Breast epithelium (tissue), 3 donors: ENCODE measurements at regions not wholly inside any gene's neighbourhood (a gene's known extent, or its start where the extent isn't known, plus 50 kb on each side); places are given as distances from the start of the nearest gene placed in this dataset.

ENCODE experiments used
- CTCF ChIP-seq, 3 donors: fragments of 450-650 bp; IDR thresholded peaks; one replicate each; pipeline ENCODE4 v1.5.1; 2016 to 2017; ENCODE audit warnings: antibody characterized with exemption in 3 of 3, mild to moderate bottlenecking in 3 of 3, moderate library complexity in 3 of 3
- POLR2A ChIP-seq: fragments of 450-650 bp; IDR thresholded peaks from one replicate; pipeline ENCODE4 v1.6.1; 2016; ENCODE audit warnings: antibody characterized with exemption, mild to moderate bottlenecking, moderate library complexity
- POLR2AphosphoS5 ChIP-seq, 3 donors: sonication (generic); formaldehyde crosslinking; IDR thresholded peaks; one replicate each; pipeline ENCODE4 v1.6.1; 2017; ENCODE audit warnings: antibody characterized with exemption in 3 of 3

- TF ChIP-seq POLR2A, result no peak
- TF ChIP-seq CTCF (IDR thresholded peaks at IDR 0.05), result no peak
- TF ChIP-seq POLR2AphosphoS5 (IDR thresholded peaks at IDR 0.05), result no peak
Measured at GRCh38 chr16:49089039-49089438, 192.6 kb downstream of the CBLN1 start.
